CD4-positive, alpha-beta memory T cell (primary cell): ENCODE measurements at regions not wholly inside any gene's neighbourhood (a gene's known extent, or its start where the extent isn't known, plus 50 kb on each side); places are given as distances from the start of the nearest gene placed in this dataset.
"Not testable (repeated sequence)": the region's sequence is repeated elsewhere in the genome, so short reads cannot be mapped to it uniquely, and the experiment has no call there.

ENCODE experiments used
- CTCF ChIA-PET: fragments of 350-600 bp; sonication (Branson Sonifier 250); formaldehyde crosslinking; loops from one replicate; lab custom pipeline; 2021; ENCODE audit warnings: inconsistent platforms; ENCODE audit not compliant: partially characterized antibody; lab: Charles Lee
- POLR2A ChIA-PET: fragments of 350-600 bp; sonication (Branson Sonifier 250); formaldehyde crosslinking; loops from one replicate; lab custom pipeline; 2021; ENCODE audit not compliant: partially characterized antibody; lab: Charles Lee
- DNase-seq, 5 donors: peaks; one replicate each; pipeline versions ENCODE4 v3.0.0 to v3.0.0-alpha.2; 2020 to 2022; ENCODE audit warnings: mixed read lengths in 1 of 5
- H3K27ac ChIP-seq: one replicate; pipeline ENCODE4 v1.7.0; 2013; ENCODE audit warnings: low read depth, low read length
- H3K27me3 ChIP-seq: 2 replicates; pipeline ENCODE4 v1.7.0; 2013; ENCODE audit warnings: mild to moderate bottlenecking, low read length, moderate library complexity; ENCODE audit not compliant: insufficient read depth
- H3K36me3 ChIP-seq: 2 replicates; pipeline ENCODE4 v1.7.0; 2013; ENCODE audit warnings: mild to moderate bottlenecking, low read length, moderate library complexity; ENCODE audit not compliant: insufficient read depth
- H3K4me1 ChIP-seq: 2 replicates; pipeline ENCODE4 v1.7.0; 2013; ENCODE audit warnings: mild to moderate bottlenecking, low read length, moderate library complexity; ENCODE audit not compliant: insufficient read depth
- H3K4me3 ChIP-seq, 2 donors: one replicate each; pipeline ENCODE4 v1.7.0; 2013; ENCODE audit warnings: low read length in 2 of 2, mild to moderate bottlenecking in 1 of 2
- H3K9me3 ChIP-seq, 2 donors: one replicate each; pipeline ENCODE4 v1.7.0; 2013; ENCODE audit warnings: low read length in 2 of 2, control low read depth in 1 of 2; ENCODE audit not compliant: control insufficient read depth in 1 of 2
- H3K27ac Mint-ChIP-seq, 7 donors: one replicate each; pipeline ENCODE4 v1.8.0; 2020 to 2021; ENCODE audit warnings: mixed read lengths in 7 of 7, mild to moderate bottlenecking in 6 of 7, inconsistent platforms in 3 of 7, moderate library complexity in 3 of 7
- H3K27me3 Mint-ChIP-seq, 2 donors: one replicate each; pipeline ENCODE4 v1.8.0; 2020 to 2021; ENCODE audit warnings: mixed read lengths in 2 of 2
- H3K36me3 Mint-ChIP-seq, 2 donors: one replicate each; pipeline ENCODE4 v1.8.0; 2020 to 2021; ENCODE audit warnings: mixed read lengths in 2 of 2, inconsistent platforms in 1 of 2, mild to moderate bottlenecking in 1 of 2
- H3K4me1 Mint-ChIP-seq, 4 donors: one replicate each; pipeline ENCODE4 v1.8.0; 2020 to 2021; ENCODE audit warnings: mixed read lengths in 4 of 4, mild to moderate bottlenecking in 1 of 4
- H3K4me3 Mint-ChIP-seq, 8 donors: one replicate each; pipeline ENCODE4 v1.8.0; 2020 to 2021; ENCODE audit warnings: mixed read lengths in 8 of 8, mild to moderate bottlenecking in 7 of 8, moderate library complexity in 6 of 8, inconsistent platforms in 3 of 8
- H3K9me3 Mint-ChIP-seq, 8 donors: one replicate each; pipeline ENCODE4 v1.8.0; 2020 to 2021; ENCODE audit warnings: mixed read lengths in 8 of 8, mild to moderate bottlenecking in 5 of 8, inconsistent platforms in 3 of 8, moderate library complexity in 1 of 8
- intact Hi-C: fragments of 100-400 bp; cut with micrococcal nuclease; formaldehyde crosslinking; loops from one replicate; pipeline ENCODE4 v1.15.1; 2023

- no peak overlapping the region for H3K27ac Mint-ChIP-seq
- ChIA-PET CTCF (interaction anchor here (0.9 to 3.4 kb wide), 4 partner anchors 16 to 123 kb away, joined by 3 to 13 read pairs (median 4); no protein-coding TSS in a partner anchor), POLR2A (no interaction called here)
- H3K27me3 Mint-ChIP-seq, result no peaks in the 10 kb centered on the region
- Histone ChIP-seq H3K4me1 (no peaks in the 10 kb centered on the region), H3K27ac (no peak overlapping the region), H3K27me3 (no peaks in the 10 kb centered on the region), H3K4me3 (no peak overlapping the region), H3K36me3 (no peaks in the 10 kb centered on the region), H3K9me3 (no peaks in the 10 kb centered on the region)
- no peak for DNase-seq
- peaks cover 0 to under 1% (median 0%) of the 10 kb centered on the region in 4 donors for H3K4me1 Mint-ChIP-seq
- H3K9me3 Mint-ChIP-seq, result peaks cover 0 to 1% (median 0%) of the 10 kb centered on the region in 8 donors
- intact Hi-C loops, result no loop called here
- H3K36me3 Mint-ChIP-seq, result no peaks in the 10 kb centered on the region
- no peak overlapping the region for H3K4me3 Mint-ChIP-seq
Observed at GRCh38 chr1:53398576-53399365, 60.4 kb upstream of the DMRTB1 start.

GRCh38 chr1:53399370-53400133 is 59.6 kb upstream of the DMRTB1 start:
- H3K9me3 Mint-ChIP-seq, H3K27ac ChIP-seq, H3K4me3 ChIP-seq, intact Hi-C loops, H3K4me3 Mint-ChIP-seq, H3K27me3 ChIP-seq, H3K36me3 Mint-ChIP-seq, DNase-seq, H3K4me1 Mint-ChIP-seq, H3K9me3 ChIP-seq, H3K36me3 ChIP-seq, H3K4me1 ChIP-seq, H3K27me3 Mint-ChIP-seq: not testable (repeated sequence)
- POLR2A ChIA-PET, result interaction anchor here (4.9 kb wide), 1 partner anchor 14 kb away, joined by 39 read pairs; no protein-coding TSS in a partner anchor
- CTCF ChIA-PET, result interaction anchor here (1.4 to 3.4 kb wide), 3 partner anchors 72 to 123 kb away, joined by 3 to 13 read pairs (median 5); no protein-coding TSS in a partner anchor
- peak overlapping the region in 1 of 7 donors; percentile 77 for H3K27ac Mint-ChIP-seq

- no peaks in the 10 kb centered on the region for H3K36me3 Mint-ChIP-seq
- Histone ChIP-seq H3K27ac (no peak overlapping the region), H3K27me3 (no peaks in the 10 kb centered on the region), H3K4me3 (no peak overlapping the region), H3K36me3 (no peaks in the 10 kb centered on the region), H3K9me3 (no peaks in the 10 kb centered on the region), H3K4me1 (no peaks in the 10 kb centered on the region)
- peaks cover 0 to 1% (median 0%) of the 10 kb centered on the region in 8 donors for H3K9me3 Mint-ChIP-seq
- intact Hi-C loops, result no loop called here
- POLR2A ChIA-PET, result interaction anchor here (4.9 kb wide), 1 partner anchor 12 kb away, joined by 39 read pairs; no protein-coding TSS in a partner anchor
- no peak overlapping the region for H3K27ac Mint-ChIP-seq
- H3K4me3 Mint-ChIP-seq, result no peak overlapping the region
- CTCF ChIA-PET, result interaction anchor here (1.1 to 3.4 kb wide), 3 partner anchors 12 to 123 kb away, joined by 3 to 13 read pairs (median 4); no protein-coding TSS in a partner anchor
- DNase-seq, result no peak
- no peaks in the 10 kb centered on the region for H3K4me1 Mint-ChIP-seq
- H3K27me3 Mint-ChIP-seq, result no peaks in the 10 kb centered on the region
Observed at GRCh38 chr1:53400761-53401674, 58.2 kb upstream of the DMRTB1 start.

- H3K4me1 ChIP-seq, result no peaks in the 10 kb centered on the region
- Mint-ChIP-seq H3K27ac (peak overlapping the region in 1 of 7 donors; percentile 82), H3K9me3 (peaks cover 0 to 3% (median 0%) of the 10 kb centered on the region in 8 donors), H3K4me1 (no peaks in the 10 kb centered on the region), H3K27me3 (no peaks in the 10 kb centered on the region), H3K36me3 (no peaks in the 10 kb centered on the region), H3K4me3 (no peak overlapping the region)
- POLR2A ChIA-PET, result interaction anchor here (4.9 kb wide), 1 partner anchor 11 kb away, joined by 39 read pairs; no protein-coding TSS in a partner anchor
- H3K36me3 ChIP-seq, result no peaks in the 10 kb centered on the region
- H3K27me3 ChIP-seq, result no peaks in the 10 kb centered on the region
- intact Hi-C loops, result no loop called here
- no peak overlapping the region for H3K4me3 ChIP-seq
- DNase-seq, result no peak
- CTCF ChIA-PET, result interaction anchor here (1.1 to 5.0 kb wide), 3 partner anchors 8 to 125 kb away, joined by 4 to 36 read pairs (median 5); no protein-coding TSS in a partner anchor
- no peaks in the 10 kb centered on the region for H3K9me3 ChIP-seq
- H3K27ac ChIP-seq, result no peak overlapping the region
Observed at GRCh38 chr1:53401813-53402745, 57.1 kb upstream of the DMRTB1 start.

- Histone ChIP-seq H3K4me3 (no peak overlapping the region), H3K9me3 (no peaks in the 10 kb centered on the region), H3K27ac (no peak overlapping the region), H3K27me3 (no peaks in the 10 kb centered on the region), H3K36me3 (no peaks in the 10 kb centered on the region), H3K4me1 (no peaks in the 10 kb centered on the region)
- ChIA-PET POLR2A (interaction anchor here (4.9 kb wide), 1 partner anchor 10 kb away, joined by 39 read pairs; no protein-coding TSS in a partner anchor), CTCF (interaction anchor here (1.0 to 5.0 kb wide), 3 partner anchors 9 to 125 kb away, joined by 3 to 36 read pairs (median 5); no protein-coding TSS in a partner anchor)
- intact Hi-C loops, result no loop called here
- no peaks in the 10 kb centered on the region for H3K36me3 Mint-ChIP-seq
- no peak overlapping the region for H3K27ac Mint-ChIP-seq
- H3K4me1 Mint-ChIP-seq, result peaks cover 2 to 6% (median 5%) of the 10 kb centered on the region in 4 donors
- no peak overlapping the region for H3K4me3 Mint-ChIP-seq
- H3K27me3 Mint-ChIP-seq, result no peaks in the 10 kb centered on the region
- DNase-seq, result no peak
- H3K9me3 Mint-ChIP-seq, result peaks cover 0 to 3% (median 0%) of the 10 kb centered on the region in 8 donors
Observed at GRCh38 chr1:53402891-53403655, 56.1 kb upstream of the DMRTB1 start.
